HL-60 (cell line): ENCODE measurements at regions not wholly inside any gene's neighbourhood (a gene's known extent, or its start where the extent isn't known, plus 50 kb on each side); places are given as distances from the start of the nearest gene placed in this dataset.

Experiments used
- CTCF ChIP-seq: IDR thresholded peaks from one replicate; pipeline ENCODE4 v1.5.1; 2011; ENCODE audit warnings: low read length, control low read depth, inconsistent platforms; ENCODE audit not compliant: insufficient read depth
- POLR2AphosphoS5 ChIP-seq: IDR thresholded peaks from 2 replicates; pipeline ENCODE4 v1.6.1; 2012; ENCODE audit warnings: low read depth
- REST ChIP-seq: IDR thresholded peaks from 2 replicates; pipeline ENCODE4 v1.6.1; 2012; ENCODE audit warnings: low read depth; ENCODE audit not compliant: insufficient replicate concordance

GRCh38 chr10:36730316-36730715, 395.1 kb upstream of the ANKRD30A start:
- TF ChIP-seq CTCF (no peak), REST (no peak), POLR2AphosphoS5 (no peak)
